HEK293 (cell line): ENCODE measurements at regions not wholly inside any gene's neighbourhood (a gene's known extent, or its start where the extent isn't known, plus 50 kb on each side); places are given as distances from the start of the nearest gene placed in this dataset.

ENCODE experiments used
- CTCF ChIA-PET: fragments of 350-600 bp; formaldehyde crosslinking; extraction: SDS; loops from one replicate; lab custom pipeline; 2021; ENCODE audit warnings: antibody characterized with exemption; lab: Yijun Ruan, JAX
- POLR2A ChIA-PET: fragments of 300-600 bp; formaldehyde crosslinking; extraction: SDS; loops from one replicate; lab custom pipeline; 2020; ENCODE audit warnings: antibody characterized with exemption, inconsistent platforms; lab: Yijun Ruan, JAX
- H3K27ac ChIP-seq: fragments of 200-500 bp; sonication (Bioruptor generic); 2 replicates; pipeline ENCODE4 v1.5.1; 2014; ENCODE audit warnings: low read depth, low read length, control low read depth, inconsistent platforms; ENCODE audit errors: extremely low read depth
- H3K36me3 ChIP-seq, 2 experiments: fragments of 200-500 bp in 1 of 2; sonication (Bioruptor generic) in 1 of 2; 1 replicate in 1 of 2; 2 replicates in 1 of 2; pipeline ENCODE4 v1.5.1; 2014 to 2017; ENCODE audit warnings: inconsistent platforms in 2 of 2, low read length in 2 of 2; ENCODE audit not compliant: control insufficient read depth in 2 of 2, insufficient read depth in 1 of 2
- H3K4me1 ChIP-seq: fragments of 200-500 bp; sonication (Bioruptor generic); 2 replicates; pipeline ENCODE4 v1.5.1; 2014; ENCODE audit warnings: mild to moderate bottlenecking, low read length, inconsistent platforms; ENCODE audit not compliant: control insufficient read depth, insufficient read depth
- H3K4me3 ChIP-seq: 2 replicates; pipeline ENCODE4 v1.5.1; 2011; ENCODE audit warnings: low read depth, mild to moderate bottlenecking, control low read depth, low read length, moderate library complexity
- H3K9me3 ChIP-seq: fragments of 200-500 bp; sonication (Bioruptor generic); 2 replicates; pipeline ENCODE4 v1.5.1; 2014; ENCODE audit warnings: low read depth, low read length, inconsistent platforms; ENCODE audit not compliant: control insufficient read depth, insufficient read depth
- PATZ1 ChIP-seq: fragments of 450-650 bp; formaldehyde crosslinking; IDR thresholded peaks from 2 replicates; pipeline ENCODE4 v1.5.1; 2016; ENCODE audit warnings: missing biosample characterization, missing genetic modification characterization
- SETDB1 ChIP-seq: IDR thresholded peaks from one replicate; pipeline ENCODE4 v1.6.1; 2017; ENCODE audit warnings: mild to moderate bottlenecking, low read length, moderate library complexity, mixed read lengths; ENCODE audit not compliant: insufficient read length
- ZBTB20 ChIP-seq: fragments of 450-650 bp; formaldehyde crosslinking; IDR thresholded peaks from 2 replicates; pipeline ENCODE4 v1.5.1; 2016; ENCODE audit warnings: missing biosample characterization, missing genetic modification characterization
- ZBTB7A ChIP-seq: fragments of 450-650 bp; formaldehyde crosslinking; IDR thresholded peaks from 2 replicates; pipeline ENCODE4 v1.5.1; 2016; ENCODE audit warnings: low read depth, missing biosample characterization, missing genetic modification characterization
- ZFP37 ChIP-seq: fragments of 450-650 bp; formaldehyde crosslinking; IDR thresholded peaks from 2 replicates; pipeline ENCODE4 v1.5.1; 2016; ENCODE audit warnings: missing biosample characterization, missing genetic modification characterization
- ZFP69B ChIP-seq: fragments of 450-650 bp; formaldehyde crosslinking; IDR thresholded peaks from 2 replicates; pipeline ENCODE4 v1.5.1; 2016; ENCODE audit warnings: missing biosample characterization, missing genetic modification characterization
- ZIC2 ChIP-seq: fragments of 450-650 bp; formaldehyde crosslinking; IDR thresholded peaks from 2 replicates; pipeline ENCODE4 v1.5.1; 2016; ENCODE audit warnings: missing biosample characterization, missing genetic modification characterization
- ZNF140 ChIP-seq: fragments of 450-650 bp; formaldehyde crosslinking; IDR thresholded peaks from 2 replicates; pipeline ENCODE4 v1.5.1; 2016; ENCODE audit warnings: missing biosample characterization, missing genetic modification characterization
- ZNF16 ChIP-seq: fragments of 450-650 bp; formaldehyde crosslinking; IDR thresholded peaks from 2 replicates; pipeline ENCODE4 v1.5.1; 2016; ENCODE audit warnings: low read depth, missing biosample characterization, missing genetic modification characterization
- ZNF184 ChIP-seq: fragments of 450-650 bp; IDR thresholded peaks from 2 replicates; pipeline ENCODE4 v1.5.1; 2018; ENCODE audit warnings: missing biosample characterization, mild to moderate bottlenecking, missing genetic modification characterization
- ZNF19 ChIP-seq: fragments of 450-650 bp; formaldehyde crosslinking; IDR thresholded peaks from 2 replicates; pipeline ENCODE4; 2016; ENCODE audit warnings: missing biosample characterization, missing genetic modification characterization, low read depth
- ZNF280C ChIP-seq: fragments of 450-650 bp; formaldehyde crosslinking; IDR thresholded peaks from 2 replicates; pipeline ENCODE4 v1.5.1; 2016; ENCODE audit warnings: missing biosample characterization, missing genetic modification characterization
- ZNF302 ChIP-seq: fragments of 450-650 bp; formaldehyde crosslinking; IDR thresholded peaks from 2 replicates; pipeline ENCODE4 v1.5.1; 2016; ENCODE audit warnings: missing biosample characterization, missing genetic modification characterization, low read depth
- ZNF335 ChIP-seq: fragments of 450-650 bp; formaldehyde crosslinking; conservative IDR thresholded peaks from 2 replicates; pipeline ENCODE4 v1.5.1; 2016; ENCODE audit warnings: missing biosample characterization, missing genetic modification characterization
- ZNF416 ChIP-seq: fragments of 450-650 bp; formaldehyde crosslinking; IDR thresholded peaks from 2 replicates; pipeline ENCODE4 v1.5.1; 2016; ENCODE audit warnings: missing biosample characterization, missing genetic modification characterization
- ZNF501 ChIP-seq: fragments of 450-650 bp; formaldehyde crosslinking; IDR thresholded peaks from 2 replicates; pipeline ENCODE4 v1.5.1; 2016; ENCODE audit warnings: missing biosample characterization, missing genetic modification characterization
- ZNF544 ChIP-seq: fragments of 450-650 bp; formaldehyde crosslinking; IDR thresholded peaks from 2 replicates; pipeline ENCODE4 v1.5.0; 2017; ENCODE audit warnings: missing biosample characterization, missing genetic modification characterization
- ZNF548 ChIP-seq: fragments of 450-650 bp; formaldehyde crosslinking; IDR thresholded peaks from 2 replicates; pipeline ENCODE4 v1.5.1; 2016; ENCODE audit warnings: missing biosample characterization, missing genetic modification characterization
- ZNF621 ChIP-seq: fragments of 450-650 bp; formaldehyde crosslinking; IDR thresholded peaks from 2 replicates; pipeline ENCODE4 v1.5.1; 2017; ENCODE audit warnings: missing biosample characterization, missing genetic modification characterization
- ZNF624 ChIP-seq: fragments of 450-650 bp; formaldehyde crosslinking; IDR thresholded peaks from 2 replicates; pipeline ENCODE4 v1.5.1; 2017; ENCODE audit warnings: missing biosample characterization, missing genetic modification characterization
- ZNF629 ChIP-seq: fragments of 450-650 bp; formaldehyde crosslinking; IDR thresholded peaks from 2 replicates; pipeline ENCODE4 v1.5.1; 2017; ENCODE audit warnings: missing biosample characterization, missing genetic modification characterization
- ZNF658 ChIP-seq: fragments of 450-650 bp; formaldehyde crosslinking; IDR thresholded peaks from 2 replicates; pipeline ENCODE4; 2016; ENCODE audit warnings: missing biosample characterization, missing genetic modification characterization
- ZNF660 ChIP-seq: fragments of 450-650 bp; IDR thresholded peaks from 2 replicates; pipeline ENCODE4 v1.5.1; 2018; ENCODE audit warnings: missing biosample characterization, mild to moderate bottlenecking, missing genetic modification characterization
- ZNF677 ChIP-seq: fragments of 450-650 bp; IDR thresholded peaks from 2 replicates; pipeline ENCODE4 v1.5.0; 2018; ENCODE audit warnings: missing biosample characterization, mild to moderate bottlenecking, missing genetic modification characterization, moderate library complexity
- ZNF701 ChIP-seq: fragments of 450-650 bp; formaldehyde crosslinking; IDR thresholded peaks from 2 replicates; pipeline ENCODE4 v1.5.1; 2016; ENCODE audit warnings: missing biosample characterization, missing genetic modification characterization
- ZNF791 ChIP-seq: fragments of 450-650 bp; formaldehyde crosslinking; IDR thresholded peaks from 2 replicates; pipeline ENCODE4 v1.5.1; 2016; ENCODE audit warnings: missing biosample characterization, missing genetic modification characterization
- ZSCAN30 ChIP-seq: fragments of 450-650 bp; IDR thresholded peaks from 2 replicates; pipeline ENCODE4 v1.5.1; 2018; ENCODE audit warnings: missing biosample characterization, mild to moderate bottlenecking, missing genetic modification characterization, moderate library complexity
- TF ChIP-seq, protein P1 (sequence below): fragments of 450-650 bp; formaldehyde crosslinking; IDR thresholded peaks from 2 replicates; pipeline ENCODE4 v1.5.1; 2016; ENCODE audit warnings: missing biosample characterization, missing genetic modification characterization
- TF ChIP-seq, protein P2 (sequence below): fragments of 450-650 bp; formaldehyde crosslinking; IDR thresholded peaks from 2 replicates; pipeline ENCODE4 v1.5.1; 2016; ENCODE audit warnings: missing biosample characterization, missing genetic modification characterization

GRCh38 chr1:82045221-82045620 lies 244.5 kb downstream of the ADGRL2 start:
- POLR2A ChIA-PET, result no interaction called here
- H3K4me1 ChIP-seq, result no peaks in the 10 kb centered on the region
- H3K27ac ChIP-seq, result no peak overlapping the region
- no peaks in the 10 kb centered on the region for H3K36me3 ChIP-seq
- TF ChIP-seq, protein P1, sequence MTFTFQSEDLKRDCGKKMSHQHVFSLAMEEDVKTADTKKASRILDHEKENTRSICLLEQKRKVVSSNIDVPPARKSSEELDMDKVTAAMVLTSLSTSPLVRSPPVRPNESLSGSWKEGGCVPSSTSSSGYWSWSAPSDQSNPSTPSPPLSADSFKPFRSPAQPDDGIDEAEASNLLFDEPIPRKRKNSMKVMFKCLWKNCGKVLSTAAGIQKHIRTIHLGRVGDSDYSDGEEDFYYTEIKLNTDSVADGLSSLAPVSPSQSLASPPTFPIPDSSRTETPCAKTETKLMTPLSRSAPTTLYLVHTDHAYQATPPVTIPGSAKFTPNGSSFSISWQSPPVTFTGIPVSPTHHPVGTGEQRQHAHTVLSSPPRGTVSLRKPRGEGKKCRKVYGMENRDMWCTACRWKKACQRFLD (tag by site-specific recombination), result no peak
- TF ChIP-seq ZNF280C (tag by site-specific recombination) (no peak), ZBTB7A (tag by site-specific recombination) (no peak), ZNF544 (tag by site-specific recombination) (no peak), ZNF140 (tag by site-specific recombination) (no peak), ZNF184 (tag by site-specific recombination) (no peak), ZBTB20 (tag by site-specific recombination) (no peak), ZFP37 (tag by site-specific recombination) (no peak), ZIC2 (tag by site-specific recombination) (no peak), PATZ1 (tag by site-specific recombination) (no peak)
- TF ChIP-seq, protein P2, sequence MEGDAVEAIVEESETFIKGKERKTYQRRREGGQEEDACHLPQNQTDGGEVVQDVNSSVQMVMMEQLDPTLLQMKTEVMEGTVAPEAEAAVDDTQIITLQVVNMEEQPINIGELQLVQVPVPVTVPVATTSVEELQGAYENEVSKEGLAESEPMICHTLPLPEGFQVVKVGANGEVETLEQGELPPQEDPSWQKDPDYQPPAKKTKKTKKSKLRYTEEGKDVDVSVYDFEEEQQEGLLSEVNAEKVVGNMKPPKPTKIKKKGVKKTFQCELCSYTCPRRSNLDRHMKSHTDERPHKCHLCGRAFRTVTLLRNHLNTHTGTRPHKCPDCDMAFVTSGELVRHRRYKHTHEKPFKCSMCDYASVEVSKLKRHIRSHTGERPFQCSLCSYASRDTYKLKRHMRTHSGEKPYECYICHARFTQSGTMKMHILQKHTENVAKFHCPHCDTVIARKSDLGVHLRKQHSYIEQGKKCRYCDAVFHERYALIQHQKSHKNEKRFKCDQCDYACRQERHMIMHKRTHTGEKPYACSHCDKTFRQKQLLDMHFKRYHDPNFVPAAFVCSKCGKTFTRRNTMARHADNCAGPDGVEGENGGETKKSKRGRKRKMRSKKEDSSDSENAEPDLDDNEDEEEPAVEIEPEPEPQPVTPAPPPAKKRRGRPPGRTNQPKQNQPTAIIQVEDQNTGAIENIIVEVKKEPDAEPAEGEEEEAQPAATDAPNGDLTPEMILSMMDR (tag by site-specific recombination), result no peak
- no peaks in the 10 kb centered on the region for H3K9me3 ChIP-seq
- no peak overlapping the region for H3K4me3 ChIP-seq
- CTCF ChIA-PET, result no interaction called here

GRCh38 chr1:82044536-82044935 lies 243.8 kb downstream of the ADGRL2 start:
- ChIA-PET CTCF (no interaction called here), POLR2A (no interaction called here)
- Histone ChIP-seq H3K27ac (no peak overlapping the region), H3K4me3 (no peak overlapping the region), H3K9me3 (no peaks in the 10 kb centered on the region), H3K4me1 (no peaks in the 10 kb centered on the region), H3K36me3 (no peaks in the 10 kb centered on the region)
- TF ChIP-seq ZNF658 (tag by site-specific recombination), result no peak
- TF ChIP-seq ZNF677 (tag by site-specific recombination), result no peak
- TF ChIP-seq ZNF660 (tag by site-specific recombination), result no peak
- TF ChIP-seq SETDB1, result no peak
- no peak for TF ChIP-seq ZNF416 (tag by site-specific recombination)
- no peak for TF ChIP-seq ZNF16 (tag by site-specific recombination)
- no peak for TF ChIP-seq ZNF701 (tag by site-specific recombination)
- no peak for TF ChIP-seq ZNF629 (tag by site-specific recombination)
- TF ChIP-seq ZFP69B (tag by site-specific recombination), result no peak
- TF ChIP-seq ZNF302 (tag by site-specific recombination), result no peak
- TF ChIP-seq ZNF624 (tag by site-specific recombination), result no peak
- no peak for TF ChIP-seq ZNF621
- TF ChIP-seq ZNF19 (tag by site-specific recombination), result no peak
- no peak for TF ChIP-seq ZNF335
- TF ChIP-seq ZNF791, result no peak
- TF ChIP-seq ZSCAN30 (tag by site-specific recombination), result no peak
- TF ChIP-seq ZNF548, result no peak
- no peak for TF ChIP-seq ZNF501 (tag by site-specific recombination)
